ENCODE measurements at regions not wholly inside any gene's neighbourhood (a gene's known extent, or its start where the extent isn't known, plus 50 kb on each side); places are given as distances from the start of the nearest gene placed in this dataset.

GRCh38 chr12:71243370-71243769 is 85.6 kb upstream of the TSPAN8 start:
- Histone ChIP-seq H3K4me2 (ENCODE audit: low read length) (no peak overlapping the region), H3K36me3 (ENCODE audit: insufficient read depth, low read length) (no peaks in the 10 kb centered on the region), H3K4me3 (ENCODE audit: insufficient read depth, low read depth, low read length) (no peak overlapping the region), H3K79me2 (ENCODE audit: insufficient read depth, low read length) (no peaks in the 10 kb centered on the region), H2AFZ (ENCODE audit: low read depth, low read length) (no peak overlapping the region), H3K27ac (ENCODE audit: low read depth, low read length) (no peak overlapping the region), H3K9me3 (ENCODE audit: insufficient read depth, low read depth, low read length) (no peaks in the 10 kb centered on the region), H3K9ac (ENCODE audit: low read length) (no peak overlapping the region), H3K4me1 (ENCODE audit: insufficient read depth, low read length) (no peaks in the 10 kb centered on the region), H3K27me3 (ENCODE audit: insufficient read depth, low read length) (no peaks in the 10 kb centered on the region), H4K20me1 (ENCODE audit: insufficient read depth, low read length) (no peaks in the 10 kb centered on the region)
- peaks cover 2% of the 10 kb centered on the region for H3K9me3 Mint-ChIP-seq (ENCODE audit: unreplicated experiment)
- FAIRE-seq (no peak), DNase-seq (ENCODE audit: low read depth) (peak; percentile 56)
- no peaks in the 10 kb centered on the region for H3K36me3 Mint-ChIP-seq (ENCODE audit: low read depth, unreplicated experiment)
- TF ChIP-seq CTCF (IDR thresholded peaks at IDR 0.05; ENCODE audit: insufficient read depth, low read depth, low read length) (no peak), EZH2 (IDR thresholded peaks at IDR 0.05; ENCODE audit: insufficient read depth, low read length) (no peak)
- H3K4me3 Mint-ChIP-seq (ENCODE audit: unreplicated experiment), result no peak overlapping the region
- peaks cover 10% of the 10 kb centered on the region for H3K4me1 Mint-ChIP-seq (ENCODE audit: low read depth, unreplicated experiment)
- no peak overlapping the region for H3K27ac Mint-ChIP-seq (ENCODE audit: unreplicated experiment)
- no peaks in the 10 kb centered on the region for H3K27me3 Mint-ChIP-seq (ENCODE audit: low read depth, unreplicated experiment)

GRCh38 chr12:71242511-71242910 is 84.7 kb upstream of the TSPAN8 start:
- FAIRE-seq (no peak), DNase-seq (ENCODE audit: low read depth) (peak; percentile 7)
- TF ChIP-seq EZH2 (IDR thresholded peaks at IDR 0.05; ENCODE audit: insufficient read depth, low read length) (no peak), CTCF (IDR thresholded peaks at IDR 0.05; ENCODE audit: insufficient read depth, low read depth, low read length) (no peak)
- H3K4me1 Mint-ChIP-seq (ENCODE audit: low read depth, unreplicated experiment), result peaks cover 10% of the 10 kb centered on the region
- no peaks in the 10 kb centered on the region for H3K36me3 Mint-ChIP-seq (ENCODE audit: low read depth, unreplicated experiment)
- Histone ChIP-seq H3K9me3 (ENCODE audit: insufficient read depth, low read depth, low read length) (no peaks in the 10 kb centered on the region), H3K4me1 (ENCODE audit: insufficient read depth, low read length) (no peaks in the 10 kb centered on the region), H3K79me2 (ENCODE audit: insufficient read depth, low read length) (no peaks in the 10 kb centered on the region), H3K9ac (ENCODE audit: low read length) (no peak overlapping the region), H4K20me1 (ENCODE audit: insufficient read depth, low read length) (no peaks in the 10 kb centered on the region), H3K27me3 (ENCODE audit: insufficient read depth, low read length) (no peaks in the 10 kb centered on the region), H3K4me2 (ENCODE audit: low read length) (no peak overlapping the region), H2AFZ (ENCODE audit: low read depth, low read length) (no peak overlapping the region), H3K4me3 (ENCODE audit: insufficient read depth, low read depth, low read length) (no peak overlapping the region), H3K36me3 (ENCODE audit: insufficient read depth, low read length) (no peaks in the 10 kb centered on the region), H3K27ac (ENCODE audit: low read depth, low read length) (no peak overlapping the region)
- no peaks in the 10 kb centered on the region for H3K27me3 Mint-ChIP-seq (ENCODE audit: low read depth, unreplicated experiment)
- H3K9me3 Mint-ChIP-seq (ENCODE audit: unreplicated experiment), result peaks cover 2% of the 10 kb centered on the region
- no peak overlapping the region for H3K4me3 Mint-ChIP-seq (ENCODE audit: unreplicated experiment)
- H3K27ac Mint-ChIP-seq (ENCODE audit: unreplicated experiment), result no peak overlapping the region

GRCh38 chr12:71240946-71241345 is 83.1 kb upstream of the TSPAN8 start:
- Histone ChIP-seq H3K4me2 (ENCODE audit: low read length) (no peak overlapping the region), H3K4me1 (ENCODE audit: insufficient read depth, low read length) (no peaks in the 10 kb centered on the region), H3K9ac (ENCODE audit: low read length) (no peak overlapping the region), H3K9me3 (ENCODE audit: insufficient read depth, low read depth, low read length) (peaks cover 3% of the 10 kb centered on the region), H4K20me1 (ENCODE audit: insufficient read depth, low read length) (no peaks in the 10 kb centered on the region), H3K27ac (ENCODE audit: low read depth, low read length) (no peak overlapping the region), H3K4me3 (ENCODE audit: insufficient read depth, low read depth, low read length) (no peak overlapping the region), H3K36me3 (ENCODE audit: insufficient read depth, low read length) (no peaks in the 10 kb centered on the region), H3K79me2 (ENCODE audit: insufficient read depth, low read length) (no peaks in the 10 kb centered on the region), H3K27me3 (ENCODE audit: insufficient read depth, low read length) (no peaks in the 10 kb centered on the region), H2AFZ (ENCODE audit: low read depth, low read length) (no peak overlapping the region)
- Mint-ChIP-seq H3K4me1 (ENCODE audit: low read depth, unreplicated experiment) (peaks cover 10% of the 10 kb centered on the region), H3K27me3 (ENCODE audit: low read depth, unreplicated experiment) (no peaks in the 10 kb centered on the region), H3K9me3 (ENCODE audit: unreplicated experiment) (peaks cover 2% of the 10 kb centered on the region), H3K4me3 (ENCODE audit: unreplicated experiment) (no peak overlapping the region), H3K27ac (ENCODE audit: unreplicated experiment) (no peak overlapping the region), H3K36me3 (ENCODE audit: low read depth, unreplicated experiment) (no peaks in the 10 kb centered on the region)
- FAIRE-seq (no peak), DNase-seq (ENCODE audit: low read depth) (peak; percentile 43)
- TF ChIP-seq CTCF (IDR thresholded peaks at IDR 0.05; ENCODE audit: insufficient read depth, low read depth, low read length) (no peak), EZH2 (IDR thresholded peaks at IDR 0.05; ENCODE audit: insufficient read depth, low read length) (no peak)

All from astrocyte (in vitro differentiated cells and primary cell).